Left ventricle myocardium inferior (tissue), 1 donor: ENCODE measurements at regions not wholly inside any gene's neighbourhood (a gene's known extent, or its start where the extent isn't known, plus 50 kb on each side); places are given as distances from the start of the nearest gene placed in this dataset.

Experiments used
- DNase-seq: peaks from one replicate; pipeline ENCODE4 v3.0.0-alpha.2; 2020
- H3K27ac ChIP-seq: fragments of 200-600 bp; replicated peaks from 2 replicates; pipeline ENCODE4 v1.8.0; 2021
- H3K27me3 ChIP-seq: fragments of 200-600 bp; 2 replicates; pipeline ENCODE4 v1.8.0; 2021; ENCODE audit warnings: low read depth
- H3K36me3 ChIP-seq: fragments of 200-600 bp; 2 replicates; pipeline ENCODE4 v1.8.0; 2021
- H3K4me1 ChIP-seq: fragments of 200-600 bp; 2 replicates; pipeline ENCODE4 v1.8.0; 2021
- H3K4me3 ChIP-seq: fragments of 200-600 bp; 2 replicates; pipeline ENCODE4 v1.8.0; 2021; ENCODE audit warnings: mild to moderate bottlenecking, moderate library complexity
- H3K9me3 ChIP-seq: fragments of 200-600 bp; replicated peaks from 2 replicates; pipeline ENCODE4 v1.8.0; 2021
- CTCF ChIP-seq: fragments of 200-600 bp; IDR thresholded peaks from 2 replicates; pipeline ENCODE4 v1.8.0; 2021; ENCODE audit warnings: antibody characterized with exemption, mild to moderate bottlenecking, borderline replicate concordance
- intact Hi-C: fragments of 100-400 bp; cut with micrococcal nuclease; formaldehyde crosslinking; loops from one replicate; pipeline ENCODE4 v1.11.0; 2022
- donor health status: DM: no; HTN: yes; CAD: no; lungs with severe emphysema.

GRCh38 chr12:126160912-126161311 lies 1095.7 kb downstream of the AACS start:
- Histone ChIP-seq H3K9me3 (no peaks in the 10 kb centered on the region), H3K4me3 (no peak overlapping the region), H3K27me3 (peaks cover 8% of the 10 kb centered on the region), H3K36me3 (no peaks in the 10 kb centered on the region), H3K27ac (no peak overlapping the region), H3K4me1 (no peaks in the 10 kb centered on the region)
- TF ChIP-seq CTCF, result no peak
- DNase-seq, result no peak
- intact Hi-C loops, result no loop called here

GRCh38 chr12:126163984-126164383 lies 1098.7 kb downstream of the AACS start:
- Histone ChIP-seq H3K27me3 (peaks cover 8% of the 10 kb centered on the region), H3K4me1 (no peaks in the 10 kb centered on the region), H3K27ac (no peak overlapping the region), H3K4me3 (no peak overlapping the region), H3K9me3 (peaks cover 2% of the 10 kb centered on the region), H3K36me3 (no peaks in the 10 kb centered on the region)
- DNase-seq, result no peak
- no peak for TF ChIP-seq CTCF
- intact Hi-C loops, result no loop called here

GRCh38 chr12:126171937-126172559 lies 1106.8 kb downstream of the AACS start:
- Histone ChIP-seq H3K27me3 (peaks cover 5% of the 10 kb centered on the region), H3K9me3 (peaks cover 8% of the 10 kb centered on the region), H3K27ac (no peak overlapping the region), H3K4me3 (no peak overlapping the region), H3K4me1 (no peaks in the 10 kb centered on the region), H3K36me3 (no peaks in the 10 kb centered on the region)
- DNase-seq, result no peak
- intact Hi-C loops, result no loop called here
- no peak for TF ChIP-seq CTCF

- H3K4me3 ChIP-seq, result no peak overlapping the region
- intact Hi-C loops, result no loop called here
- H3K27me3 ChIP-seq, result peaks cover 33% of the 10 kb centered on the region
- no peaks in the 10 kb centered on the region for H3K4me1 ChIP-seq
- no peaks in the 10 kb centered on the region for H3K9me3 ChIP-seq
- no peak overlapping the region for H3K27ac ChIP-seq
- DNase-seq, result no peak
- H3K36me3 ChIP-seq, result no peaks in the 10 kb centered on the region
- no peak for TF ChIP-seq CTCF
Measured at GRCh38 chr12:126182619-126183236, 1117.5 kb downstream of the AACS start.

GRCh38 chr12:126185025-126185424 lies 1119.8 kb downstream of the AACS start:
- peaks cover 52% of the 10 kb centered on the region for H3K27me3 ChIP-seq
- TF ChIP-seq CTCF, result no peak
- no peaks in the 10 kb centered on the region for H3K4me1 ChIP-seq
- no peak for DNase-seq
- intact Hi-C loops, result no loop called here
- H3K4me3 ChIP-seq, result no peak overlapping the region
- no peak overlapping the region for H3K27ac ChIP-seq
- no peaks in the 10 kb centered on the region for H3K9me3 ChIP-seq
- no peaks in the 10 kb centered on the region for H3K36me3 ChIP-seq
